ENCODE measurements at regions not wholly inside any gene's neighbourhood (a gene's known extent, or its start where the extent isn't known, plus 50 kb on each side); places are given as distances from the start of the nearest gene placed in this dataset.

DNA sequence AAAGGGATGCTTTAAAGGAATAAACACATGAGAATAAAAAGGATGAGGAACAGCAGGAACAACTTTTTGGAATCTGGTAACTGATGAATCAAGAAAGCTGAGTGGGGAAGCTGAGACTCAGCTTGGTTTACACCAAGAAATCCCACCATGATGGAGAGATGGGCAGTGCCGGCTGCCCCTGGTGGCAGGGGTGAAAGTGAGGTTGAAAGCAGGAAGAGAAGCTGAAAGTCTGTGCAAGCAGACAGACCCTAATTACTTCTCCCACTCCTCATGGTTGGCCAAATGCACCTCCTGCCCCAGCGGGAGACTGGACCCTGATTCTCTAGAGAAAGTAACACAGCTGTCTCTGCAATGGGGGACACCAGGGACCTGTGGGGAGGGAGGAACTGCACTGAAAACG lies 57.6 kb upstream of the NANOS1 start:
- CTCF ChIA-PET = interaction anchor here (1.1 kb wide), 1 partner anchor 8 kb away, joined by 3 read pairs; no protein-coding TSS in a partner anchor
- 58% methylated on average over 3 of the region's 3 CpGs for WGBS (ENCODE audit: low lambda C conversion rate)

DNA sequence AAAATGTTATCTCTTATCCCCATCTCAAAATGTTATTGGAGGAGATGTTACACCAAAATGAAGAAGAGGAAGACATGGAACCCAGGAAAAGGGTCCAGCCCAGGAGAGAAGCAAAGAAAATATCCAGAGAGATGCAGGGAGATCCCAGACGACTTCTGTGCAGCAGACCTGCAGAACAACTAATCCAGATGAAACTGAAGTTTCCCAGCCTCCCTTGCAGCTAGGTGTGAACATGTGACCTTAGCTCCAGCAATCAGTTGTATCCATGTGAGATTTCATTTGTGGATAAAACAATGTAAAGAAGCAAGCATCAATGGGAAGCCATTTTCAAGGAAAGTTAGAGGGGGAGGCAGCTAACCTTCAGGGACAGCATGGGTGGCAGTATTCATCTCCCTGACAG lies 55.8 kb upstream of the NANOS1 start:
- Histone ChIP-seq H3K79me2 (ENCODE audit: insufficient read depth) (no peaks in the 10 kb centered on the region), H3K9me3 (no peaks in the 10 kb centered on the region), H3K4me3 (ENCODE audit: low read depth in 2 of 2, low read length in 1 of 2) (no peak overlapping the region), H3K27me3 (ENCODE audit: insufficient read depth) (no peaks in the 10 kb centered on the region), H2AFZ (ENCODE audit: low read depth) (no peak overlapping the region), H3K9ac (no peak overlapping the region), H3K4me1 (ENCODE audit: control insufficient read depth in 1 of 2, insufficient read depth in 2 of 2, low read depth in 1 of 2, low read length in 1 of 2) (peaks cover 0 to under 1% of the 10 kb centered on the region in 2 experiments; a peak in 1 of 4 replicates), H3F3A (replicated peaks; ENCODE audit: insufficient read depth) (no peaks in the 10 kb centered on the region), H4K20me1 (ENCODE audit: insufficient read depth) (no peaks in the 10 kb centered on the region), H3K27ac (ENCODE audit: low read depth in 2 of 2, low read length in 1 of 2) (no peak overlapping the region), H3K9me2 (no peaks in the 10 kb centered on the region), H3K36me3 (replicated peaks in 1 of 2; ENCODE audit: control insufficient read depth in 1 of 2, insufficient read depth in 2 of 2, low read length in 1 of 2) (no peaks in the 10 kb centered on the region), H3K4me2 (no peak overlapping the region)
- ChIA-PET POLR2A (no interaction called here), CTCF (no interaction called here)
- 18% methylated on average over 1 of the region's 1 CpG for WGBS (ENCODE audit: low lambda C conversion rate)
- DNase-seq = no peak
- TF ChIP-seq NFIC (IDR thresholded peaks at IDR 0.05; ENCODE audit: borderline replicate concordance) (no peak), GABPA (IDR thresholded peaks at IDR 0.05; ENCODE audit: low read depth) (no peak), CTCF (IDR thresholded peaks at IDR 0.05) (no peak), FOXJ3 (CRISPR knock-in tag; IDR thresholded peaks at IDR 0.05) (no peak), RAD21 (IDR thresholded peaks at IDR 0.05; ENCODE audit: low read length) (no peak), MEF2A (IDR thresholded peaks at IDR 0.05; ENCODE audit: borderline replicate concordance, low read depth) (no peak), YY1 (IDR thresholded peaks at IDR 0.05; ENCODE audit: low read depth) (no peak)
- TF ChIP-seq, protein P1, sequence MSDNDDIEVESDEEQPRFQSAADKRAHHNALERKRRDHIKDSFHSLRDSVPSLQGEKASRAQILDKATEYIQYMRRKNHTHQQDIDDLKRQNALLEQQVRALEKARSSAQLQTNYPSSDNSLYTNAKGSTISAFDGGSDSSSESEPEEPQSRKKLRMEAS (IDR thresholded peaks at IDR 0.05; ENCODE audit: low read depth) = no peak
- TF ChIP-seq, protein P2, sequence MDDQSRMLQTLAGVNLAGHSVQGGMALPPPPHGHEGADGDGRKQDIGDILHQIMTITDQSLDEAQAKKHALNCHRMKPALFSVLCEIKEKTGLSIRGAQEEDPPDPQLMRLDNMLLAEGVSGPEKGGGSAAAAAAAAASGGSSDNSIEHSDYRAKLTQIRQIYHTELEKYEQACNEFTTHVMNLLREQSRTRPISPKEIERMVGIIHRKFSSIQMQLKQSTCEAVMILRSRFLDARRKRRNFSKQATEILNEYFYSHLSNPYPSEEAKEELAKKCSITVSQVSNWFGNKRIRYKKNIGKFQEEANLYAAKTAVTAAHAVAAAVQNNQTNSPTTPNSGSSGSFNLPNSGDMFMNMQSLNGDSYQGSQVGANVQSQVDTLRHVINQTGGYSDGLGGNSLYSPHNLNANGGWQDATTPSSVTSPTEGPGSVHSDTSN (IDR thresholded peaks at IDR 0.05) = no peak

More for the DNA sequence above, 57.6 kb upstream of the NANOS1 start:
- Histone ChIP-seq H3K9me3 (no peaks in the 10 kb centered on the region), H3K4me3 (ENCODE audit: low read depth in 2 of 2, low read length in 1 of 2) (no peak overlapping the region), H3K27ac (ENCODE audit: low read depth in 2 of 2, low read length in 1 of 2) (no peak overlapping the region), H3K4me1 (ENCODE audit: control insufficient read depth in 1 of 2, insufficient read depth in 2 of 2, low read depth in 1 of 2, low read length in 1 of 2) (peaks cover 0 to 15% of the 10 kb centered on the region in 2 experiments; a peak in 1 of 4 replicates), H3K79me2 (ENCODE audit: insufficient read depth) (no peaks in the 10 kb centered on the region), H3K9ac (no peak overlapping the region), H3K36me3 (replicated peaks in 1 of 2; ENCODE audit: control insufficient read depth in 1 of 2, insufficient read depth in 2 of 2, low read length in 1 of 2) (no peaks in the 10 kb centered on the region), H3F3A (replicated peaks; ENCODE audit: insufficient read depth) (no peaks in the 10 kb centered on the region), H3K27me3 (ENCODE audit: insufficient read depth) (no peaks in the 10 kb centered on the region), H3K4me2 (no peak overlapping the region), H4K20me1 (ENCODE audit: insufficient read depth) (no peaks in the 10 kb centered on the region), H2AFZ (ENCODE audit: low read depth) (no peak overlapping the region), H3K9me2 (no peaks in the 10 kb centered on the region)
- no peak for DNase-seq
- POLR2A ChIA-PET = no interaction called here
- TF ChIP-seq YY1 (IDR thresholded peaks at IDR 0.05; ENCODE audit: low read depth) (no peak), ELF1 (IDR thresholded peaks at IDR 0.05) (no peak), TEAD4 (IDR thresholded peaks at IDR 0.05; ENCODE audit: borderline replicate concordance, insufficient read depth) (no peak), RCOR1 (IDR thresholded peaks at IDR 0.05; ENCODE audit: low read length) (no peak), NRF1 (IDR thresholded peaks at IDR 0.05; ENCODE audit: low read depth, low read length) (no peak), REST (IDR thresholded peaks at IDR 0.05; ENCODE audit: low read depth, low read length) (no peak), MXI1 (IDR thresholded peaks at IDR 0.05; ENCODE audit: low read depth, low read length) (no peak), EP300 (IDR thresholded peaks at IDR 0.05; ENCODE audit: borderline replicate concordance in 1 of 2, low read depth in 1 of 2, low read length in 1 of 2) (no peak), TCF12 (IDR thresholded peaks at IDR 0.05) (no peak)
- TF ChIP-seq, protein P3, sequence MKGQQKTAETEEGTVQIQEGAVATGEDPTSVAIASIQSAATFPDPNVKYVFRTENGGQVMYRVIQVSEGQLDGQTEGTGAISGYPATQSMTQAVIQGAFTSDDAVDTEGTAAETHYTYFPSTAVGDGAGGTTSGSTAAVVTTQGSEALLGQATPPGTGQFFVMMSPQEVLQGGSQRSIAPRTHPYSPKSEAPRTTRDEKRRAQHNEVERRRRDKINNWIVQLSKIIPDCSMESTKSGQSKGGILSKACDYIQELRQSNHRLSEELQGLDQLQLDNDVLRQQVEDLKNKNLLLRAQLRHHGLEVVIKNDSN (IDR thresholded peaks at IDR 0.05; ENCODE audit: borderline replicate concordance, low read depth) = no peak
